ENCODE measurements at regions not wholly inside any gene's neighbourhood (a gene's known extent, or its start where the extent isn't known, plus 50 kb on each side); places are given as distances from the start of the nearest gene placed in this dataset.

DNA sequence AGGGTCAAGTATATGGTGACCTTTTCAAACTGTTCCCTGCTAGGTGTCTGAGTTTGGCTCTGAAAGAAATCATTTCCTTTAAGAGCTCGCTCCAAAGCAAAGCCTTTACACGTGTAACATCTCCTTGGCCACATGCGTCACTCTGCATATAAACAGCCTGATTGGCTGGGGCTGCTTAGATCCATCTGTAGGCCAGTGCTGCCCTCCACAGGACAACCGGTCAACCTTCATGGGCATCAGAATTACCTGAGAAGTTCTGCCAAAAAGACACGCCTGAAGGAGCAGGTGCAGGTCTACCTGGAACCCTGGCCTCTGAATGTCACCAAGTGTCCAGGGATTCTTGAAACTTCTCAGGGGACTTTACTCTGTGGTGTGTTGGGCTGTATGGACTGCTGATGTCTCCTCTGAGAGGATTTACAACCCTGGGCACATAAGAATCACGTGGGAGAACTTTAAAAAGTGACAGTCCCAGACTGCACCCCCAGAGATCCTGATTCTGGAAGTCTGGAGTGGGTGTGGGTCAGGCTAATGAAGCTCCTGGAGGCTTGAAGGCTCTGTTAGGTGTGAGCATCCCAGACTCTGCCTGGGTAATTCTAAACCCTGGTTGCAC, 497.6 kb downstream of the GADD45G start:
- TF ChIP-seq, protein P1, sequence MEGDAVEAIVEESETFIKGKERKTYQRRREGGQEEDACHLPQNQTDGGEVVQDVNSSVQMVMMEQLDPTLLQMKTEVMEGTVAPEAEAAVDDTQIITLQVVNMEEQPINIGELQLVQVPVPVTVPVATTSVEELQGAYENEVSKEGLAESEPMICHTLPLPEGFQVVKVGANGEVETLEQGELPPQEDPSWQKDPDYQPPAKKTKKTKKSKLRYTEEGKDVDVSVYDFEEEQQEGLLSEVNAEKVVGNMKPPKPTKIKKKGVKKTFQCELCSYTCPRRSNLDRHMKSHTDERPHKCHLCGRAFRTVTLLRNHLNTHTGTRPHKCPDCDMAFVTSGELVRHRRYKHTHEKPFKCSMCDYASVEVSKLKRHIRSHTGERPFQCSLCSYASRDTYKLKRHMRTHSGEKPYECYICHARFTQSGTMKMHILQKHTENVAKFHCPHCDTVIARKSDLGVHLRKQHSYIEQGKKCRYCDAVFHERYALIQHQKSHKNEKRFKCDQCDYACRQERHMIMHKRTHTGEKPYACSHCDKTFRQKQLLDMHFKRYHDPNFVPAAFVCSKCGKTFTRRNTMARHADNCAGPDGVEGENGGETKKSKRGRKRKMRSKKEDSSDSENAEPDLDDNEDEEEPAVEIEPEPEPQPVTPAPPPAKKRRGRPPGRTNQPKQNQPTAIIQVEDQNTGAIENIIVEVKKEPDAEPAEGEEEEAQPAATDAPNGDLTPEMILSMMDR (IDR thresholded peaks at IDR 0.05): peak; percentile 57 to 91 (median 88)
- no peak for TF ChIP-seq POLR2A (IDR thresholded peaks at IDR 0.05)
- peak in 1 of 3 donors; percentile 49 for TF ChIP-seq POLR2AphosphoS5 (IDR thresholded peaks at IDR 0.05)

Data from breast epithelium (tissue), 3 donors.